ENCODE measurements at regions not wholly inside any gene's neighbourhood (a gene's known extent, or its start where the extent isn't known, plus 50 kb on each side); places are given as distances from the start of the nearest gene placed in this dataset.

DNA sequence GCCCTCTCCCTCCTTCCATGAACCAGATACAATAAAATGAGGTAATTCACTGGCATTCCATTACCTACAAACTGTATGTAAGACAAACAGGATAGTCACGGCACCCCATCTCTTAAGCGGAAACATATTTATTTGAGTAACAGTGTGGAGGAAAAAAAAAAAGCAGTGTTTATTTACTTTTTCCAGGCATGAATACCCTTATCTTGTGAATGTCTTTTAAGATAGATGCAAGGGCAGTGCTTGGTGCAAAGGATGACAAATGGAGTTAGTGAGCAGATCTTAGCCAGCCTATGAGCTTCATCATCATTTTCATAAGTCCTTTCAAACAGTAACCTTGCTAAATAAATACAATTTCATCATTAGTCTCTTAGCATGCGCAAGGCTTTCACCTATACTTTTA is 1661.8 kb upstream of the SPRY2 start:
- Histone ChIP-seq H3K27ac (ENCODE audit: low read length) (no peak overlapping the region), H3K4me2 (ENCODE audit: low read length) (no peak overlapping the region), H3F3A (ENCODE audit: low read length, unreplicated experiment) (no peaks in the 10 kb centered on the region), H3K27me3 (ENCODE audit: low read length) (no peaks in the 10 kb centered on the region), H3K9me3 (ENCODE audit: low read length) (no peaks in the 10 kb centered on the region), H3K9me2 (replicated peaks; ENCODE audit: low read length) (no peaks in the 10 kb centered on the region), H3K36me3 (ENCODE audit: low read depth, low read length) (no peaks in the 10 kb centered on the region), H3K9ac (ENCODE audit: low read length) (no peak overlapping the region), H4K20me1 (ENCODE audit: low read length) (no peaks in the 10 kb centered on the region), H3K4me1 (ENCODE audit: insufficient read depth, low read length) (no peaks in the 10 kb centered on the region), H3K79me2 (ENCODE audit: low read length) (no peaks in the 10 kb centered on the region), H2AFZ (ENCODE audit: low read length) (no peak overlapping the region), H3K4me3 (ENCODE audit: low read length) (no peak overlapping the region)
- DNase-seq (no peak), ATAC-seq (no peak)
- POLR2A ChIA-PET (ENCODE audit: unreplicated experiment), result no interaction called here
- CTCF ChIA-PET, result no interaction called here
- BruUV-seq (replicated peaks), result no TSS peak
- no peak for TF ChIP-seq EZH2phosphoT487 (IDR thresholded peaks at IDR 0.05; ENCODE audit: borderline replicate concordance, low read length)
- no peak for TF ChIP-seq EZH2 (IDR thresholded peaks at IDR 0.05; ENCODE audit: low read length, unreplicated experiment)
- TF ChIP-seq, protein P1, sequence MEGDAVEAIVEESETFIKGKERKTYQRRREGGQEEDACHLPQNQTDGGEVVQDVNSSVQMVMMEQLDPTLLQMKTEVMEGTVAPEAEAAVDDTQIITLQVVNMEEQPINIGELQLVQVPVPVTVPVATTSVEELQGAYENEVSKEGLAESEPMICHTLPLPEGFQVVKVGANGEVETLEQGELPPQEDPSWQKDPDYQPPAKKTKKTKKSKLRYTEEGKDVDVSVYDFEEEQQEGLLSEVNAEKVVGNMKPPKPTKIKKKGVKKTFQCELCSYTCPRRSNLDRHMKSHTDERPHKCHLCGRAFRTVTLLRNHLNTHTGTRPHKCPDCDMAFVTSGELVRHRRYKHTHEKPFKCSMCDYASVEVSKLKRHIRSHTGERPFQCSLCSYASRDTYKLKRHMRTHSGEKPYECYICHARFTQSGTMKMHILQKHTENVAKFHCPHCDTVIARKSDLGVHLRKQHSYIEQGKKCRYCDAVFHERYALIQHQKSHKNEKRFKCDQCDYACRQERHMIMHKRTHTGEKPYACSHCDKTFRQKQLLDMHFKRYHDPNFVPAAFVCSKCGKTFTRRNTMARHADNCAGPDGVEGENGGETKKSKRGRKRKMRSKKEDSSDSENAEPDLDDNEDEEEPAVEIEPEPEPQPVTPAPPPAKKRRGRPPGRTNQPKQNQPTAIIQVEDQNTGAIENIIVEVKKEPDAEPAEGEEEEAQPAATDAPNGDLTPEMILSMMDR (conservative IDR thresholded peaks at IDR 0.05; ENCODE audit: low read depth, low read length), result no peak
- intact Hi-C loops (cut with micrococcal nuclease), result no loop called here

DNA sequence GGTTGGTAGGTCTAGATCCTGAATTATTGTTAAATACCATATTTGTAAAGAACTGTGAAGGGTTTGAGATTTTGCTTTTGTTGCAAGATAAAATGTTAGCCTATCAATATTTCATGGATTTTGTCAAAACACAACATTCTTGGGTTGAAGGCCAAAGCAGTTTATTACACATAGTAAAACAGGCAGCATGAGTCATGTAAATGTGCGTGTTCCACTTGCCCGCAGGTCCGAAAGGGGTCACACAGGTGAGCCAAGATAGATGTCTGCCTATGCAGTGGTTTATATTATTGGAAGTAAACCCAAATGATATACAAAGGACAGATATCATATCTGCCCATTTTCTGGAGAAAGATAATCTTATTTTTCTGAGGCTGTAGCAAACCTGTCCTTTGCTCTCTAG is 1654.4 kb upstream of the SPRY2 start:
- Histone ChIP-seq H3K79me2 (ENCODE audit: low read length) (no peaks in the 10 kb centered on the region), H3K9me3 (ENCODE audit: low read length) (no peaks in the 10 kb centered on the region), H3K4me3 (ENCODE audit: low read length) (no peak overlapping the region), H3K4me1 (ENCODE audit: insufficient read depth, low read length) (no peaks in the 10 kb centered on the region), H3K9me2 (replicated peaks; ENCODE audit: low read length) (no peaks in the 10 kb centered on the region), H2AFZ (ENCODE audit: low read length) (no peak overlapping the region), H4K20me1 (ENCODE audit: low read length) (no peaks in the 10 kb centered on the region), H3K4me2 (ENCODE audit: low read length) (no peak overlapping the region), H3K27me3 (ENCODE audit: low read length) (no peaks in the 10 kb centered on the region), H3K36me3 (ENCODE audit: low read depth, low read length) (no peaks in the 10 kb centered on the region), H3F3A (ENCODE audit: low read length, unreplicated experiment) (no peaks in the 10 kb centered on the region), H3K9ac (ENCODE audit: low read length) (no peak overlapping the region), H3K27ac (ENCODE audit: low read length) (no peak overlapping the region)
- CTCF ChIA-PET, result no interaction called here
- no peak for DNase-seq
- intact Hi-C loops (cut with micrococcal nuclease), result no loop called here
- TF ChIP-seq, protein P1 (conservative IDR thresholded peaks at IDR 0.05; ENCODE audit: low read depth, low read length), result no peak
- no peak for TF ChIP-seq EZH2phosphoT487 (IDR thresholded peaks at IDR 0.05; ENCODE audit: borderline replicate concordance, low read length)
- no peak for TF ChIP-seq EZH2 (IDR thresholded peaks at IDR 0.05; ENCODE audit: low read length, unreplicated experiment)
- POLR2A ChIA-PET (ENCODE audit: unreplicated experiment), result no interaction called here
- no TSS peak for BruUV-seq (replicated peaks)
- ATAC-seq, result no peak

DNA sequence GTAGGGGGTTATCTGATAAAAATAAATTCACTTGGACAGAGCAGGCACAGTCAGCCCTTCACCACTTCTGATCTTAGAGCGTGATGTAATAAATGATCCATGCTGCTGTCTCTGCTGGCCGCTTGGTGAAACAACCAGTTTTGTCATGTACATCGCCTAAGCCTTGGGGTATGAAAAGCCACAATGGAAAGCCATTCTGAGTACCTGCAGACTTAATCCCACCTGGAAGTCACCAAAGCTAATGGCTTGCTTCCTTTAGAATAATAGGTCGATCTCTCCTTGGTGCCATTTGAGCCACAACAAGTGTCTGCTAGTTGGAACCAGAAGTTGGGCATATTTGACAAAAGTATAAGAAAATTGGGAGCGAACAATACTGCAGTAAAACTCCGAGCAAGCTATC is 1649.7 kb upstream of the SPRY2 start:
- intact Hi-C loops (cut with micrococcal nuclease), result no loop called here
- Histone ChIP-seq H3K27me3 (ENCODE audit: low read length) (no peaks in the 10 kb centered on the region), H4K20me1 (ENCODE audit: low read length) (no peaks in the 10 kb centered on the region), H3F3A (ENCODE audit: low read length, unreplicated experiment) (no peaks in the 10 kb centered on the region), H2AFZ (ENCODE audit: low read length) (no peak overlapping the region), H3K79me2 (ENCODE audit: low read length) (no peaks in the 10 kb centered on the region), H3K4me3 (ENCODE audit: low read length) (no peak overlapping the region), H3K9me2 (replicated peaks; ENCODE audit: low read length) (no peaks in the 10 kb centered on the region), H3K27ac (ENCODE audit: low read length) (no peak overlapping the region), H3K9ac (ENCODE audit: low read length) (no peak overlapping the region), H3K4me2 (ENCODE audit: low read length) (no peak overlapping the region), H3K9me3 (ENCODE audit: low read length) (no peaks in the 10 kb centered on the region), H3K4me1 (ENCODE audit: insufficient read depth, low read length) (no peaks in the 10 kb centered on the region), H3K36me3 (ENCODE audit: low read depth, low read length) (no peaks in the 10 kb centered on the region)
- ChIA-PET CTCF (no interaction called here), POLR2A (ENCODE audit: unreplicated experiment) (no interaction called here)
- no peak for DNase-seq
- TF ChIP-seq EZH2phosphoT487 (IDR thresholded peaks at IDR 0.05; ENCODE audit: borderline replicate concordance, low read length), result no peak
- no peak for TF ChIP-seq EZH2 (IDR thresholded peaks at IDR 0.05; ENCODE audit: low read length, unreplicated experiment)
- TF ChIP-seq, protein P1 (conservative IDR thresholded peaks at IDR 0.05; ENCODE audit: low read depth, low read length), result no peak
- no TSS peak for BruUV-seq (replicated peaks)
- ATAC-seq, result no peak
